A673 (cell line): ENCODE measurements at regions not wholly inside any gene's neighbourhood (a gene's known extent, or its start where the extent isn't known, plus 50 kb on each side); places are given as distances from the start of the nearest gene placed in this dataset.

ENCODE experiments used
- BruUV-seq: library from RNA; stranded (reverse); fragments of 400-500 nt; replicated peaks from 2 replicates; lab custom pipeline; 2021; lab: Mats Ljungman, UMichigan
- CTCF ChIA-PET: fragments of 300-600 bp; sonication (Branson Sonifier 250); formaldehyde crosslinking; loops from one replicate; lab custom pipeline; 2022; ENCODE audit warnings: antibody characterized with exemption; lab: Charles Lee
- POLR2A ChIA-PET: fragments of 300-600 bp; sonication (Branson Sonifier 250); formaldehyde crosslinking; loops from one replicate; lab custom pipeline; 2022; ENCODE audit warnings: antibody characterized with exemption; ENCODE audit not compliant: low non-redundant PET; lab: Charles Lee
- DNase-seq: peaks from one replicate; pipeline ENCODE4 v3.0.0-alpha.2; 2015; ENCODE audit warnings: low spot score
- H3K27ac ChIP-seq: fragments of 200-600 bp; sonication (generic); 2 replicates; pipeline ENCODE4 v1.5.1; 2016; ENCODE audit warnings: mixed run types, low read depth, mild to moderate bottlenecking, mixed read lengths, antibody characterized with exemption, low read length; ENCODE audit not compliant: poor library complexity, severe bottlenecking
- H3K27me3 ChIP-seq: fragments of 200-600 bp; sonication (generic); replicated peaks from 2 replicates; pipeline ENCODE4 v1.6.1; 2017; ENCODE audit warnings: mixed run types, low read depth, mild to moderate bottlenecking, mixed read lengths, antibody characterized with exemption, low read length; ENCODE audit not compliant: insufficient read depth, poor library complexity
- H3K36me3 ChIP-seq: fragments of 200-600 bp; sonication (generic); 2 replicates; pipeline ENCODE4 v1.6.1; 2016; ENCODE audit warnings: mixed run types, mild to moderate bottlenecking, mixed read lengths, antibody characterized with exemption, low read length; ENCODE audit not compliant: insufficient read depth, poor library complexity, severe bottlenecking
- H3K4me1 ChIP-seq: fragments of 200-600 bp; sonication (generic); 2 replicates; pipeline ENCODE4 v1.6.1; 2017; ENCODE audit warnings: mixed run types, mild to moderate bottlenecking, mixed read lengths, antibody characterized with exemption, low read length; ENCODE audit not compliant: insufficient read depth, poor library complexity, severe bottlenecking
- H3K4me3 ChIP-seq: fragments of 200-600 bp; sonication (generic); 2 replicates; pipeline ENCODE4 v1.5.1; 2016; ENCODE audit warnings: low read depth, mixed run types, mild to moderate bottlenecking, mixed read lengths, low read length; ENCODE audit not compliant: poor library complexity, severe bottlenecking
- H3K9me3 ChIP-seq: fragments of 200-600 bp; sonication (generic); 2 replicates; pipeline ENCODE4 v1.6.1; 2016; ENCODE audit warnings: mixed run types, low read depth, mild to moderate bottlenecking, mixed read lengths, antibody characterized with exemption, low read length; ENCODE audit not compliant: poor library complexity, severe bottlenecking
- EZH2 ChIP-seq: fragments of 200-600 bp; sonication (generic); IDR thresholded peaks from 2 replicates; pipeline ENCODE4 v1.6.1; 2017; ENCODE audit warnings: borderline replicate concordance, low read depth, mild to moderate bottlenecking, mixed read lengths, antibody characterized with exemption, low read length; ENCODE audit not compliant: poor library complexity, severe bottlenecking
- intact Hi-C: fragments of 100-400 bp; cut with micrococcal nuclease; formaldehyde crosslinking; loops from one replicate; pipeline ENCODE4 v1.10.0; 2022; ENCODE audit not compliant: unreplicated experiment
- TF ChIP-seq, protein P1 (sequence below): fragments of 300-800, 200-600 bp; sonication (generic); conservative IDR thresholded peaks from 2 replicates; pipeline ENCODE4 v1.5.1; 2017; ENCODE audit warnings: low read depth, mild to moderate bottlenecking, antibody characterized with exemption, low read length, moderate library complexity, mixed read lengths

DNA sequence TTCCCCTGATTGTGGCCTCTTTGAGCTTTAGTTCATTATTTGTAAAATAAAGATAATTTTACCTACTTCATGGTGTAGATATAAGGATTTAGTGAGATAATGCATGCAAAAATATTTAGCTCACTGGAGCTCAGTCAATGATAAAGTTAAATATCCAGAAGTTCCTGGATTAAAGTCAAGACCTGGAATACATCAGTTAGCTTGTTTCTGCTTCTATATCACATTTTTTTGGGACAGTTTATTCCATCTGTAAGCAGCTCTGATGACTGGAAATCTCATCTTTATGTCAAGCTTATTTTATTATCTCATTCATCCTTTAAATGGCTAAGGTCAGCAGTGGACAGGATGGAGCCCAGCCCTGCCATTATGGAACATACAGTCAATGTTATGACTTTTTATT is 152.0 kb downstream of the EVA1A start:
- Histone ChIP-seq H3K4me1 (no peaks in the 10 kb centered on the region), H3K27ac (no peak overlapping the region), H3K36me3 (no peaks in the 10 kb centered on the region), H3K4me3 (no peak overlapping the region), H3K9me3 (no peaks in the 10 kb centered on the region), H3K27me3 (peaks cover 4% of the 10 kb centered on the region)
- TF ChIP-seq EZH2 = no peak
- TF ChIP-seq, protein P1, sequence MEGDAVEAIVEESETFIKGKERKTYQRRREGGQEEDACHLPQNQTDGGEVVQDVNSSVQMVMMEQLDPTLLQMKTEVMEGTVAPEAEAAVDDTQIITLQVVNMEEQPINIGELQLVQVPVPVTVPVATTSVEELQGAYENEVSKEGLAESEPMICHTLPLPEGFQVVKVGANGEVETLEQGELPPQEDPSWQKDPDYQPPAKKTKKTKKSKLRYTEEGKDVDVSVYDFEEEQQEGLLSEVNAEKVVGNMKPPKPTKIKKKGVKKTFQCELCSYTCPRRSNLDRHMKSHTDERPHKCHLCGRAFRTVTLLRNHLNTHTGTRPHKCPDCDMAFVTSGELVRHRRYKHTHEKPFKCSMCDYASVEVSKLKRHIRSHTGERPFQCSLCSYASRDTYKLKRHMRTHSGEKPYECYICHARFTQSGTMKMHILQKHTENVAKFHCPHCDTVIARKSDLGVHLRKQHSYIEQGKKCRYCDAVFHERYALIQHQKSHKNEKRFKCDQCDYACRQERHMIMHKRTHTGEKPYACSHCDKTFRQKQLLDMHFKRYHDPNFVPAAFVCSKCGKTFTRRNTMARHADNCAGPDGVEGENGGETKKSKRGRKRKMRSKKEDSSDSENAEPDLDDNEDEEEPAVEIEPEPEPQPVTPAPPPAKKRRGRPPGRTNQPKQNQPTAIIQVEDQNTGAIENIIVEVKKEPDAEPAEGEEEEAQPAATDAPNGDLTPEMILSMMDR = no peak
- BruUV-seq = no TSS peak
- no peak for DNase-seq
- intact Hi-C loops = loop anchor here (10.0 kb wide), 2 partner anchors 314 to 714 kb away; no protein-coding TSS in a partner anchor
- CTCF ChIA-PET = no interaction called here
- POLR2A ChIA-PET = no interaction called here

DNA sequence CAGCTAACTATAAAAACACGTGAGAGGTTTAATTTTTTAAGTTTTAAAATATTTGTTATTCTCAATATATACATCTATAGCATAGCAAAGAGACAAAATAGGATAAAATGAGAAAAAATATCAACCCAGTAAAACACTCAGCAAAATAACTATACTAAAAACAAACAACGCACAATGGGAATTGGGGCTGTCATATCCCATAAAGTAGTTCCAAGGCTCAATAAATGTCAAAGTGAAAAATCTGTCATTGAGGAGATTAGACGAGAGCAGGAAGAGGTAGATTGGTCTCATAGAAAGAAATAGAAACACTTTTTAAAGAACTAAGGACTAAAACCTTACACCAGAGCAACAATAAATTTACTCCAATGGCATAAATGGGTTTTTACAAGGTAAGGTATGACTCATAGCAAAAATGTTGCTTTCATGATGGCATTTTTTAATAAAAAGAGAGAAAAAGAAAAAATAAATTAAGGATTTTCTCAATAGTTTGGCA is 153.7 kb downstream of the EVA1A start:
- no peak overlapping the region for H3K4me3 ChIP-seq
- no TSS peak for BruUV-seq
- DNase-seq = no peak
- ChIA-PET POLR2A (no interaction called here), CTCF (interaction anchor here (0.6 kb wide), 1 partner anchor 487 kb away, joined by 4 read pairs; no protein-coding TSS in a partner anchor)
- intact Hi-C loops = loop anchor here (10.0 kb wide), 2 partner anchors 312 to 712 kb away; no protein-coding TSS in a partner anchor
- peaks cover 7% of the 10 kb centered on the region for H3K27me3 ChIP-seq
- H3K36me3 ChIP-seq = no peaks in the 10 kb centered on the region
- no peak overlapping the region for H3K27ac ChIP-seq
- TF ChIP-seq EZH2 = no peak
- TF ChIP-seq, protein P1 = no peak
- H3K9me3 ChIP-seq = no peaks in the 10 kb centered on the region
- H3K4me1 ChIP-seq = no peaks in the 10 kb centered on the region

DNA sequence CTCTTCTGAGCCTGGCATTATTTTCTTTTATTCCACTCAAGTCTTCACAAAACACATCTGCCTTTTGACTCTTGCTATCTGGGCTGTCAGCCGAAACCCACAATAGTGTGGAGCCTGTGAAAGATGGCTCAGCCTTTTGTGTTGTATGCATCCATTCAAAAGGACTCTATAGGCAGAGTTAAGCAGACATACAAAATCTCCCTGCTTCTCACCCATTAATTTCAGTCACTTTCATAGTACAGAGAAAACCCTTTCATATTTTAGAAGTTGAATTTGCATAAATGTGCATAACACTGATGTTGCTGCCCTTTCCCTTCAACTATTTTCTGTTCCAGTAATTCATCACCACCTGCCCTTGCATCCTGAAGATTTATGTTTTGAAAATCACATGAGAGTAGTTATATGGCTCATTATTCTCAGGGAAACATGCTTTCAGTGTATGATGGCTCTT is 154.6 kb downstream of the EVA1A start:
- Histone ChIP-seq H3K4me3 (no peak overlapping the region), H3K27me3 (peaks cover 7% of the 10 kb centered on the region), H3K4me1 (no peaks in the 10 kb centered on the region), H3K36me3 (no peaks in the 10 kb centered on the region), H3K9me3 (no peaks in the 10 kb centered on the region), H3K27ac (no peak overlapping the region)
- BruUV-seq = no TSS peak
- ChIA-PET POLR2A (no interaction called here), CTCF (interaction anchor here (2.7 kb wide), 1 partner anchor 207 kb away, joined by 9 read pairs; the partner anchor contains the start of gene TACR1)
- intact Hi-C loops = loop anchor here (10.0 kb wide), 2 partner anchors 311 to 711 kb away; no protein-coding TSS in a partner anchor
- no peak for TF ChIP-seq EZH2
- TF ChIP-seq, protein P1 = no peak
- DNase-seq = no peak
